GM21723 (cell line): ENCODE measurements at regions not wholly inside any gene's neighbourhood (a gene's known extent, or its start where the extent isn't known, plus 50 kb on each side); places are given as distances from the start of the nearest gene placed in this dataset.

Experiments used
- ATAC-seq: cut with Tn5 transposase; IDR thresholded peaks from one replicate; pipeline ENCODE4 v1.9.1; 2021; ENCODE audit warnings: mild to moderate bottlenecking, moderate library complexity; ENCODE audit not compliant: unreplicated experiment

- ATAC-seq = no peak
These were observed 137.0 kb upstream of the TNFAIP3 start for GRCh38 chr6:137729866-137730629.

- no peak for ATAC-seq
These were observed 135.5 kb upstream of the TNFAIP3 start for GRCh38 chr6:137731600-137731959.

GRCh38 chr6:137731960-137732616, 135.0 kb upstream of the TNFAIP3 start:
- no peak for ATAC-seq

GRCh38 chr6:137733372-137733771, 133.7 kb upstream of the TNFAIP3 start:
- ATAC-seq = no peak

GRCh38 chr6:137734005-137734874, 132.8 kb upstream of the TNFAIP3 start:
- ATAC-seq = no peak

- ATAC-seq = no peak
These were observed 132.2 kb upstream of the TNFAIP3 start for GRCh38 chr6:137734875-137735182.

- peak; percentile 90 for ATAC-seq
These were observed 130.8 kb upstream of the TNFAIP3 start for GRCh38 chr6:137736048-137736818.

GRCh38 chr6:137736911-137737310, 130.1 kb upstream of the TNFAIP3 start:
- no peak for ATAC-seq

- ATAC-seq = no peak
These were observed 129.0 kb upstream of the TNFAIP3 start for GRCh38 chr6:137737836-137738596.

GRCh38 chr6:137738931-137739504, 128.0 kb upstream of the TNFAIP3 start:
- ATAC-seq = no peak

- ATAC-seq = no peak
These were observed 127.5 kb upstream of the TNFAIP3 start for GRCh38 chr6:137739544-137739943.

GRCh38 chr6:137740091-137740755, 126.8 kb upstream of the TNFAIP3 start:
- ATAC-seq = no peak

GRCh38 chr6:137740967-137741761, 125.9 kb upstream of the TNFAIP3 start:
- no peak for ATAC-seq

GRCh38 chr6:137743493-137743892, 123.6 kb upstream of the TNFAIP3 start:
- no peak for ATAC-seq

- ATAC-seq = peak; percentile 77
These were observed 122.2 kb upstream of the TNFAIP3 start for GRCh38 chr6:137744877-137745276.

- ATAC-seq = no peak
These were observed 121.7 kb upstream of the TNFAIP3 start for GRCh38 chr6:137745321-137745720.

GRCh38 chr6:137746264-137746663, 120.8 kb upstream of the TNFAIP3 start:
- no peak for ATAC-seq

- ATAC-seq = no peak
These were observed 117.3 kb upstream of the TNFAIP3 start for GRCh38 chr6:137749696-137750211.
